HG02981 (cell line): ENCODE measurements at regions not wholly inside any gene's neighbourhood (a gene's known extent, or its start where the extent isn't known, plus 50 kb on each side); places are given as distances from the start of the nearest gene placed in this dataset.
"Not testable (repeated sequence)": the region's sequence is repeated elsewhere in the genome, so short reads cannot be mapped to it uniquely, and the experiment has no call there.

Experiments used
- ATAC-seq: cut with Tn5 transposase; IDR thresholded peaks from one replicate; pipeline ENCODE4 v1.9.1; 2021; ENCODE audit warnings: mild to moderate bottlenecking, moderate library complexity; ENCODE audit not compliant: unreplicated experiment

- ATAC-seq: no peak
Observed at GRCh38 chr20:52340036-52340634, 148.6 kb upstream of the ZFP64 start.

GRCh38 chr20:52332649-52333250 is 141.2 kb upstream of the ZFP64 start:
- ATAC-seq: no peak

GRCh38 chr20:52332230-52332629 is 140.7 kb upstream of the ZFP64 start:
- ATAC-seq: no peak

GRCh38 chr20:52331655-52332054 is 140.1 kb upstream of the ZFP64 start:
- ATAC-seq: no peak

- ATAC-seq: no peak
Observed at GRCh38 chr20:52321396-52321795, 129.8 kb upstream of the ZFP64 start.

GRCh38 chr20:52318651-52319050 is 127.1 kb upstream of the ZFP64 start:
- ATAC-seq: no peak

- ATAC-seq: no peak
Observed at GRCh38 chr20:52313341-52313963, 121.9 kb upstream of the ZFP64 start.

- peak; percentile 54 for ATAC-seq
Observed at GRCh38 chr20:52312132-52312729, 120.7 kb upstream of the ZFP64 start.

GRCh38 chr20:52311209-52311794 is 119.7 kb upstream of the ZFP64 start:
- no peak for ATAC-seq

- ATAC-seq: no peak
Observed at GRCh38 chr20:52309181-52309580, 117.6 kb upstream of the ZFP64 start.

- ATAC-seq: no peak
Observed at GRCh38 chr20:52306477-52306876, 114.9 kb upstream of the ZFP64 start.

- no peak for ATAC-seq
Observed at GRCh38 chr20:52305858-52306257, 114.3 kb upstream of the ZFP64 start.

- no peak for ATAC-seq
Observed at GRCh38 chr20:52305024-52305645, 113.6 kb upstream of the ZFP64 start.

- ATAC-seq: no peak
Observed at GRCh38 chr20:52303281-52303950, 111.8 kb upstream of the ZFP64 start.

- ATAC-seq: no peak
Observed at GRCh38 chr20:52302736-52303135, 111.2 kb upstream of the ZFP64 start.

- ATAC-seq: not testable (repeated sequence)
Observed at GRCh38 chr20:52302051-52302450, 110.5 kb upstream of the ZFP64 start.

GRCh38 chr20:52295556-52295955 is 104.0 kb upstream of the ZFP64 start:
- ATAC-seq: no peak

- ATAC-seq: no peak
Observed at GRCh38 chr20:52294106-52294628, 102.6 kb upstream of the ZFP64 start.

GRCh38 chr20:52291109-52291508 is 99.5 kb upstream of the ZFP64 start:
- ATAC-seq: no peak

- ATAC-seq: no peak
Observed at GRCh38 chr20:52290569-52290968, 99.0 kb upstream of the ZFP64 start.
